Mucosa of descending colon (tissue), 3 donors: ENCODE measurements at regions not wholly inside any gene's neighbourhood (a gene's known extent, or its start where the extent isn't known, plus 50 kb on each side); places are given as distances from the start of the nearest gene placed in this dataset.

Experiments
- ATAC-seq: fragments of 200-7000 bp; cut with Tn5 transposase; one replicate; pipeline ENCODE4 v1.9.1; 2020; ENCODE audit warnings: mild to moderate bottlenecking, moderate library complexity
- DNase-seq, 3 donors: peaks; one replicate each; pipeline ENCODE4 v3.0.0-alpha.2; 2020
- H3K36me3 ChIP-seq: fragments of 200-600 bp; one replicate; pipeline ENCODE4 v1.8.0; 2021; ENCODE audit warnings: low read depth, mild to moderate bottlenecking
- H3K4me1 ChIP-seq: fragments of 200-600 bp; one replicate; pipeline ENCODE4 v1.8.0; 2021; ENCODE audit warnings: low read depth, mild to moderate bottlenecking
- H3K4me3 ChIP-seq: fragments of 200-600 bp; one replicate; pipeline ENCODE4 v1.8.0; 2021; ENCODE audit warnings: mild to moderate bottlenecking
- H3K9me3 ChIP-seq: fragments of 200-600 bp; one replicate; pipeline ENCODE4 v1.8.0; 2021; ENCODE audit warnings: mild to moderate bottlenecking
- CTCF ChIP-seq: fragments of 200-600 bp; IDR thresholded peaks from one replicate; pipeline ENCODE4 v1.8.0; 2022; ENCODE audit warnings: antibody characterized with exemption, mild to moderate bottlenecking
- intact Hi-C, 2 donors: fragments of 100-400 bp; cut with DNase I in 1 of 2; cut with micrococcal nuclease in 1 of 2; formaldehyde crosslinking; loops; one replicate each; pipeline versions ENCODE4 v1.11.0 to v1.11.1; 2022; cut with DNase I, micrococcal nuclease
- donor health status: DM: no; HTN: no; CAD: no; lungs with moderate emphysema.
- donor health status: DM: no; HTN: no; CAD: no.
- donor health status: DM: no; HTN: yes; CAD: no.

GRCh38 chr5:85663708-85664031 lies 954.1 kb upstream of the COX7C start:
- no peak for TF ChIP-seq CTCF
- Histone ChIP-seq H3K4me1 (no peaks in the 10 kb centered on the region), H3K4me3 (no peak overlapping the region), H3K9me3 (no peaks in the 10 kb centered on the region), H3K36me3 (no peaks in the 10 kb centered on the region)
- intact Hi-C loops = no loop called here
- DNase-seq (no peak), ATAC-seq (no peak)

GRCh38 chr5:85670417-85670816 lies 947.3 kb upstream of the COX7C start:
- no peaks in the 10 kb centered on the region for H3K9me3 ChIP-seq
- no peaks in the 10 kb centered on the region for H3K4me1 ChIP-seq
- no peak for DNase-seq
- no peaks in the 10 kb centered on the region for H3K36me3 ChIP-seq
- ATAC-seq = no peak
- intact Hi-C loops = no loop called here
- TF ChIP-seq CTCF = no peak
- H3K4me3 ChIP-seq = no peak overlapping the region

GRCh38 chr5:85671223-85671970 lies 946.3 kb upstream of the COX7C start:
- H3K9me3 ChIP-seq = no peaks in the 10 kb centered on the region
- no peak overlapping the region for H3K4me3 ChIP-seq
- TF ChIP-seq CTCF = no peak
- DNase-seq = no peak
- ATAC-seq = no peak
- intact Hi-C loops = no loop called here
- no peaks in the 10 kb centered on the region for H3K36me3 ChIP-seq
- no peaks in the 10 kb centered on the region for H3K4me1 ChIP-seq

GRCh38 chr5:85681871-85682270 lies 935.9 kb upstream of the COX7C start:
- no peak for DNase-seq
- Histone ChIP-seq H3K4me3 (no peak overlapping the region), H3K4me1 (no peaks in the 10 kb centered on the region), H3K36me3 (no peaks in the 10 kb centered on the region), H3K9me3 (no peaks in the 10 kb centered on the region)
- intact Hi-C loops = no loop called here
- no peak for TF ChIP-seq CTCF
- ATAC-seq = no peak

- no peak for DNase-seq
- no peak for ATAC-seq
- intact Hi-C loops = no loop called here
- H3K4me3 ChIP-seq = no peak overlapping the region
- no peaks in the 10 kb centered on the region for H3K36me3 ChIP-seq
- TF ChIP-seq CTCF = no peak
- no peaks in the 10 kb centered on the region for H3K4me1 ChIP-seq
- no peaks in the 10 kb centered on the region for H3K9me3 ChIP-seq
These were observed 933.4 kb upstream of the COX7C start for GRCh38 chr5:85684351-85684750.

- no peaks in the 10 kb centered on the region for H3K9me3 ChIP-seq
- no peak for TF ChIP-seq CTCF
- H3K36me3 ChIP-seq = no peaks in the 10 kb centered on the region
- DNase-seq (no peak), ATAC-seq (no peak)
- intact Hi-C loops = no loop called here
- H3K4me1 ChIP-seq = no peaks in the 10 kb centered on the region
- no peak overlapping the region for H3K4me3 ChIP-seq
These were observed 914.4 kb upstream of the COX7C start for GRCh38 chr5:85703296-85703695.
